Left ventricle myocardium inferior (tissue), 1 donor: ENCODE measurements at regions not wholly inside any gene's neighbourhood (a gene's known extent, or its start where the extent isn't known, plus 50 kb on each side); places are given as distances from the start of the nearest gene placed in this dataset.

Experiments
- DNase-seq: peaks from one replicate; pipeline ENCODE4 v3.0.0-alpha.2; 2020
- H3K27ac ChIP-seq: fragments of 200-600 bp; replicated peaks from 2 replicates; pipeline ENCODE4 v1.8.0; 2021
- H3K27me3 ChIP-seq: fragments of 200-600 bp; 2 replicates; pipeline ENCODE4 v1.8.0; 2021; ENCODE audit warnings: low read depth
- H3K36me3 ChIP-seq: fragments of 200-600 bp; 2 replicates; pipeline ENCODE4 v1.8.0; 2021
- H3K4me1 ChIP-seq: fragments of 200-600 bp; 2 replicates; pipeline ENCODE4 v1.8.0; 2021
- H3K4me3 ChIP-seq: fragments of 200-600 bp; 2 replicates; pipeline ENCODE4 v1.8.0; 2021; ENCODE audit warnings: mild to moderate bottlenecking, moderate library complexity
- H3K9me3 ChIP-seq: fragments of 200-600 bp; replicated peaks from 2 replicates; pipeline ENCODE4 v1.8.0; 2021
- CTCF ChIP-seq: fragments of 200-600 bp; IDR thresholded peaks from 2 replicates; pipeline ENCODE4 v1.8.0; 2021; ENCODE audit warnings: antibody characterized with exemption, mild to moderate bottlenecking, borderline replicate concordance
- intact Hi-C: fragments of 100-400 bp; cut with micrococcal nuclease; formaldehyde crosslinking; loops from one replicate; pipeline ENCODE4 v1.11.0; 2022
- donor health status: DM: no; HTN: yes; CAD: no; lungs with severe emphysema.

GRCh38 chr3:43968465-43968864, 273.2 kb upstream of the TOPAZ1 start:
- Histone ChIP-seq H3K27me3 (peaks cover 55% of the 10 kb centered on the region), H3K4me3 (no peak overlapping the region), H3K36me3 (no peaks in the 10 kb centered on the region), H3K27ac (no peak overlapping the region), H3K4me1 (no peaks in the 10 kb centered on the region), H3K9me3 (peaks cover 3% of the 10 kb centered on the region)
- intact Hi-C loops: no loop called here
- no peak for DNase-seq
- TF ChIP-seq CTCF: no peak

- intact Hi-C loops: no loop called here
- Histone ChIP-seq H3K9me3 (peaks cover 3% of the 10 kb centered on the region), H3K27me3 (peaks cover 46% of the 10 kb centered on the region), H3K36me3 (no peaks in the 10 kb centered on the region), H3K27ac (no peak overlapping the region), H3K4me3 (no peak overlapping the region), H3K4me1 (no peaks in the 10 kb centered on the region)
- no peak for DNase-seq
- TF ChIP-seq CTCF: no peak
Measured at GRCh38 chr3:43969944-43970343, 271.7 kb upstream of the TOPAZ1 start.

- Histone ChIP-seq H3K4me3 (no peak overlapping the region), H3K36me3 (no peaks in the 10 kb centered on the region), H3K27me3 (peaks cover 45% of the 10 kb centered on the region), H3K27ac (no peak overlapping the region), H3K9me3 (peaks cover 4% of the 10 kb centered on the region), H3K4me1 (no peaks in the 10 kb centered on the region)
- TF ChIP-seq CTCF: no peak
- DNase-seq: no peak
- intact Hi-C loops: no loop called here
Measured at GRCh38 chr3:43970351-43970750, 271.3 kb upstream of the TOPAZ1 start.

- intact Hi-C loops: no loop called here
- Histone ChIP-seq H3K4me3 (no peak overlapping the region), H3K27me3 (peaks cover 45% of the 10 kb centered on the region), H3K9me3 (peaks cover 10% of the 10 kb centered on the region), H3K4me1 (no peaks in the 10 kb centered on the region), H3K27ac (no peak overlapping the region), H3K36me3 (no peaks in the 10 kb centered on the region)
- no peak for DNase-seq
- TF ChIP-seq CTCF: no peak
Measured at GRCh38 chr3:43970920-43971319, 270.8 kb upstream of the TOPAZ1 start.

- Histone ChIP-seq H3K9me3 (peaks cover 12% of the 10 kb centered on the region), H3K4me3 (no peak overlapping the region), H3K4me1 (no peaks in the 10 kb centered on the region), H3K27me3 (peaks cover 44% of the 10 kb centered on the region), H3K36me3 (no peaks in the 10 kb centered on the region), H3K27ac (no peak overlapping the region)
- TF ChIP-seq CTCF: no peak
- DNase-seq: no peak
- intact Hi-C loops: no loop called here
Measured at GRCh38 chr3:43971486-43971885, 270.2 kb upstream of the TOPAZ1 start.

GRCh38 chr3:43978708-43979107, 263.0 kb upstream of the TOPAZ1 start:
- Histone ChIP-seq H3K27ac (no peak overlapping the region), H3K36me3 (no peaks in the 10 kb centered on the region), H3K4me3 (no peak overlapping the region), H3K9me3 (peaks cover 9% of the 10 kb centered on the region), H3K4me1 (no peaks in the 10 kb centered on the region), H3K27me3 (peaks cover 73% of the 10 kb centered on the region)
- DNase-seq: no peak
- intact Hi-C loops: no loop called here
- no peak for TF ChIP-seq CTCF
